ENCODE measurements at regions not wholly inside any gene's neighbourhood (a gene's known extent, or its start where the extent isn't known, plus 50 kb on each side); places are given as distances from the start of the nearest gene placed in this dataset.

DNA sequence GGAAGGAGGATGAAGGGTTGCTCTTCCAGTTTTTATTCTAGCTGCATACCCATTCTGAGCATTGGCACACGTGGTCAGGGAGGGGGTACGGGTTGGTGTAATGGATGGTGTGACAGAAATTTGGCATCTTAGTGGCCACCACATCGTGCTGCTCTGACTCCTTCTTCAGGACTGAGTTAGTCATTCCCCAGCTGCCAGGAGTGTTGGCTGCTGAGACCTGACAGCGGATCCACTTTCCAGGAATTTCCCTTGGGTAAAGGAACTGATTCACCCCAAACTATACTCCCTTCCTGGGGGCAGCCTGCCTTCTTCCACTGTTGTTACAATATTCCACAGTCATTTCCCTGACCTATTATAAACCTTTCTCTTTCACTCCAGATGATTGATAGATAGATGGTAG lies 595.5 kb upstream of the KLHL1 start:
- Histone ChIP-seq H3K27ac (no peak overlapping the region), H3K36me3 (ENCODE audit: control insufficient read depth, insufficient read depth, low read length) (no peaks in the 10 kb centered on the region), H3K4me3 (ENCODE audit: low read depth, low read length) (no peak overlapping the region), H3K9me3 (ENCODE audit: control insufficient read depth, low read length) (no peaks in the 10 kb centered on the region), H3K27me3 (ENCODE audit: control insufficient read depth, insufficient read depth, low read length) (no peaks in the 10 kb centered on the region), H3K4me1 (no peaks in the 10 kb centered on the region), H2AFZ (no peak overlapping the region), H3K9ac (no peak overlapping the region), H3K79me2 (no peaks in the 10 kb centered on the region), H3K4me2 (ENCODE audit: low read length) (no peak overlapping the region)
- TF ChIP-seq CTCF (IDR thresholded peaks at IDR 0.05), result no peak

DNA sequence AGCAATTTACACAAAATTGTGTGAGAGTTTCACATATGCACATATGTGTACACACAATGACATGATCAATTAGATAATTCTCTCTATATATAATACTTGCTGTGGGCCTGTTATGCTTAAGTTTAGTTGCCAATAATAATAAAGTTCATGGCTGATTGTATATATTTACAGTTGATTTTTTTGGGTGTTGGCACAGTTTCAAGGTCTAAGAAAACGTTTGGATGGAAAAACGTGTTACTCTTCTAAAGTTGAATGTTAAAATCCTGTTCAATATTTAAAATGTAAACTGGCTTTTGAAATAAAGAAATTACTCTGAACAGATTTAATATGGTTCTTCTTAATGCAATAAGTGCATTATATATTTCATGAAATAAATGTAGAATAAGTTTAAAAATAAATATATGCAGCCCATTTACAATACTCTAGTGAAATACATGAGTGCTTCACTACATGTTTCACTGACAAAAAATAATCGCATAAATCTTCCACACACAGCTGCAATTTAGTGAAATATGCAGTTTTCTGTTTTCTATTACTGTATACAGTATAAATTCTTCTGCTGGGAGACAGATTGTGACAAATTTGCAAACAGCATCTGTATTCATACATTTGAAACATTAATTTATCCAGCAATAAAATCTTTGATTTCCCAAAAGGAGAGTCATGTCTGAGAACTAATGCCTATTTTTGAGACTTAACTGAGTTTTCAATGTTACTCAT lies 586.9 kb upstream of the KLHL1 start:
- H3K36me3 ChIP-seq (ENCODE audit: control insufficient read depth, insufficient read depth, low read length), result no peaks in the 10 kb centered on the region
- H3K9me3 ChIP-seq (ENCODE audit: control insufficient read depth, low read length), result no peaks in the 10 kb centered on the region
- H3K4me2 ChIP-seq (ENCODE audit: low read length), result no peak overlapping the region
- TF ChIP-seq CTCF (IDR thresholded peaks at IDR 0.05), result no peak
- H3K27ac ChIP-seq, result no peak overlapping the region
- no peak overlapping the region for H3K9ac ChIP-seq
- no peaks in the 10 kb centered on the region for H3K4me1 ChIP-seq
- no peaks in the 10 kb centered on the region for H3K27me3 ChIP-seq (ENCODE audit: control insufficient read depth, insufficient read depth, low read length)
- H3K79me2 ChIP-seq, result no peaks in the 10 kb centered on the region
- no peak overlapping the region for H3K4me3 ChIP-seq (ENCODE audit: low read depth, low read length)
- no peak overlapping the region for H2AFZ ChIP-seq

DNA sequence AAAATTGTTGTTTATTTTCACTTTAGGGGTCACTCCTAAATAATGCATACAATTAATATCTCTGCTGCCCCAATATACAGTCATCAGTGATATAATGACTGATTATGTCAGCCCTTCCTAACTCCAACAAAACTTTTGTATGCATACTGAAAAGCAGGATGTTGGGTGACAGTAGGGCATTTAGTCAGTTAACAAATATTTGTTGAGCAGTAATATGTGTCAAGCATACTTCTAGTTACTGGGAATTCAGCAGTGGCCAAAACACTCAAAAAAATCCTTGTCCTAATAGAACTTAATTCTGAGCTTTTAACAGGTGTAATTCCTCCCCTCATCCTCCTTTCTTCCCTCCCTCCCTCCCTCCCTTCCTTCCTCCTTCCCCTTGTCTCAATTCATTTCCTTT lies 560.7 kb upstream of the KLHL1 start:
- no peaks in the 10 kb centered on the region for H3K9me3 ChIP-seq (ENCODE audit: control insufficient read depth, low read length)
- no peak overlapping the region for H3K4me3 ChIP-seq (ENCODE audit: low read depth, low read length)
- no peaks in the 10 kb centered on the region for H3K36me3 ChIP-seq (ENCODE audit: control insufficient read depth, insufficient read depth, low read length)
- H3K9ac ChIP-seq, result no peak overlapping the region
- H3K79me2 ChIP-seq, result no peaks in the 10 kb centered on the region
- no peak for TF ChIP-seq CTCF (IDR thresholded peaks at IDR 0.05)
- H3K27me3 ChIP-seq (ENCODE audit: control insufficient read depth, insufficient read depth, low read length), result no peaks in the 10 kb centered on the region
- no peak overlapping the region for H2AFZ ChIP-seq
- no peak overlapping the region for H3K27ac ChIP-seq
- no peak overlapping the region for H3K4me2 ChIP-seq (ENCODE audit: low read length)
- no peaks in the 10 kb centered on the region for H3K4me1 ChIP-seq

- Histone ChIP-seq H3K9me3 (ENCODE audit: control insufficient read depth, low read length) (no peaks in the 10 kb centered on the region), H3K4me1 (no peaks in the 10 kb centered on the region), H3K9ac (no peak overlapping the region), H3K4me2 (ENCODE audit: low read length) (no peak overlapping the region), H2AFZ (no peak overlapping the region), H3K36me3 (ENCODE audit: control insufficient read depth, insufficient read depth, low read length) (no peaks in the 10 kb centered on the region), H3K4me3 (ENCODE audit: low read depth, low read length) (no peak overlapping the region), H3K27me3 (ENCODE audit: control insufficient read depth, insufficient read depth, low read length) (no peaks in the 10 kb centered on the region), H3K27ac (no peak overlapping the region), H3K79me2 (no peaks in the 10 kb centered on the region)
- no peak for TF ChIP-seq CTCF (IDR thresholded peaks at IDR 0.05)
Observed at GRCh38 chr13:70668293-70668692, 560.0 kb upstream of the KLHL1 start.

GRCh38 chr13:70666883-70667556 lies 558.8 kb upstream of the KLHL1 start:
- H3K36me3 ChIP-seq (ENCODE audit: control insufficient read depth, insufficient read depth, low read length), result no peaks in the 10 kb centered on the region
- H3K79me2 ChIP-seq, result no peaks in the 10 kb centered on the region
- no peak for TF ChIP-seq CTCF (IDR thresholded peaks at IDR 0.05)
- H3K9me3 ChIP-seq (ENCODE audit: control insufficient read depth, low read length), result no peaks in the 10 kb centered on the region
- H3K27ac ChIP-seq, result no peak overlapping the region
- no peaks in the 10 kb centered on the region for H3K4me1 ChIP-seq
- no peak overlapping the region for H3K9ac ChIP-seq
- H3K4me2 ChIP-seq (ENCODE audit: low read length), result no peak overlapping the region
- H3K27me3 ChIP-seq (ENCODE audit: control insufficient read depth, insufficient read depth, low read length), result no peaks in the 10 kb centered on the region
- no peak overlapping the region for H2AFZ ChIP-seq
- no peak overlapping the region for H3K4me3 ChIP-seq (ENCODE audit: low read depth, low read length)

Data from parathyroid adenoma (tissue), 2 donors.